Activated naive CD8-positive, alpha-beta T cell treated with anti-CD3 and anti-CD28 coated beads for 36 hours (primary cell): ENCODE measurements at regions not wholly inside any gene's neighbourhood (a gene's known extent, or its start where the extent isn't known, plus 50 kb on each side); places are given as distances from the start of the nearest gene placed in this dataset.
"Not testable (repeated sequence)": the region's sequence is repeated elsewhere in the genome, so short reads cannot be mapped to it uniquely, and the experiment has no call there.

ENCODE experiments used
- DNase-seq: peaks from one replicate; pipeline ENCODE4 v3.0.0; 2021
- H3K27ac Mint-ChIP-seq: one replicate; pipeline ENCODE4 v1.8.0; 2022; ENCODE audit warnings: mild to moderate bottlenecking, moderate library complexity, mixed read lengths
- H3K27me3 Mint-ChIP-seq: one replicate; pipeline ENCODE4 v1.8.0; 2022; ENCODE audit warnings: mild to moderate bottlenecking, mixed read lengths
- H3K36me3 Mint-ChIP-seq: one replicate; pipeline ENCODE4 v1.8.0; 2021; ENCODE audit warnings: mild to moderate bottlenecking, mixed read lengths
- H3K4me1 Mint-ChIP-seq: one replicate; pipeline ENCODE4 v1.8.0; 2021; ENCODE audit warnings: mixed read lengths
- H3K4me3 Mint-ChIP-seq: one replicate; pipeline ENCODE4 v1.8.0; 2022; ENCODE audit warnings: mild to moderate bottlenecking, moderate library complexity, mixed read lengths
- H3K9me3 Mint-ChIP-seq: one replicate; pipeline ENCODE4 v1.8.0; 2022; ENCODE audit warnings: mixed read lengths

- Mint-ChIP-seq H3K4me1 (no peaks in the 10 kb centered on the region), H3K9me3 (peaks cover 8% of the 10 kb centered on the region), H3K27me3 (peaks cover 14% of the 10 kb centered on the region), H3K36me3 (no peaks in the 10 kb centered on the region), H3K27ac (no peak overlapping the region), H3K4me3 (no peak overlapping the region)
- no peak for DNase-seq
Measured at GRCh38 chr1:241447031-241447644, 72.4 kb downstream of the FH start.

- H3K9me3 Mint-ChIP-seq: peaks cover 8% of the 10 kb centered on the region
- H3K4me1 Mint-ChIP-seq: no peaks in the 10 kb centered on the region
- H3K27me3 Mint-ChIP-seq: peaks cover 21% of the 10 kb centered on the region
- no peak overlapping the region for H3K27ac Mint-ChIP-seq
- H3K36me3 Mint-ChIP-seq: no peaks in the 10 kb centered on the region
- no peak overlapping the region for H3K4me3 Mint-ChIP-seq
- no peak for DNase-seq
Measured at GRCh38 chr1:241444836-241445235, 74.7 kb downstream of the FH start.

- no peak overlapping the region for H3K4me3 Mint-ChIP-seq
- no peaks in the 10 kb centered on the region for H3K36me3 Mint-ChIP-seq
- DNase-seq: no peak
- H3K9me3 Mint-ChIP-seq: peaks cover 8% of the 10 kb centered on the region
- peaks cover 24% of the 10 kb centered on the region for H3K27me3 Mint-ChIP-seq
- no peaks in the 10 kb centered on the region for H3K4me1 Mint-ChIP-seq
- no peak overlapping the region for H3K27ac Mint-ChIP-seq
Measured at GRCh38 chr1:241443561-241443960, 76.0 kb downstream of the FH start.

- no peak overlapping the region for H3K4me3 Mint-ChIP-seq
- peaks cover 8% of the 10 kb centered on the region for H3K9me3 Mint-ChIP-seq
- no peak for DNase-seq
- peaks cover 24% of the 10 kb centered on the region for H3K27me3 Mint-ChIP-seq
- no peaks in the 10 kb centered on the region for H3K4me1 Mint-ChIP-seq
- no peak overlapping the region for H3K27ac Mint-ChIP-seq
- H3K36me3 Mint-ChIP-seq: no peaks in the 10 kb centered on the region
Measured at GRCh38 chr1:241442686-241443085, 76.9 kb downstream of the FH start.

- Mint-ChIP-seq H3K4me1 (no peaks in the 10 kb centered on the region), H3K36me3 (no peaks in the 10 kb centered on the region), H3K9me3 (peaks cover 8% of the 10 kb centered on the region), H3K27ac (no peak overlapping the region), H3K4me3 (no peak overlapping the region), H3K27me3 (peaks cover 24% of the 10 kb centered on the region)
- DNase-seq: no peak
Measured at GRCh38 chr1:241440904-241441303, 78.7 kb downstream of the FH start.

GRCh38 chr1:241438686-241439085 lies 80.9 kb downstream of the FH start:
- not testable (repeated sequence) for H3K4me1 Mint-ChIP-seq, H3K27ac Mint-ChIP-seq, H3K4me3 Mint-ChIP-seq, H3K36me3 Mint-ChIP-seq, DNase-seq, H3K9me3 Mint-ChIP-seq
- peaks cover 19% of the 10 kb centered on the region for H3K27me3 Mint-ChIP-seq

- Mint-ChIP-seq H3K27me3 (peaks cover 33% of the 10 kb centered on the region), H3K4me1 (no peaks in the 10 kb centered on the region), H3K9me3 (no peaks in the 10 kb centered on the region), H3K27ac (no peak overlapping the region), H3K4me3 (no peak overlapping the region), H3K36me3 (no peaks in the 10 kb centered on the region)
- no peak for DNase-seq
Measured at GRCh38 chr1:241432241-241432640, 75.2 kb upstream of the RGS7 start.

- not testable (repeated sequence) for H3K36me3 Mint-ChIP-seq, H3K4me3 Mint-ChIP-seq, H3K9me3 Mint-ChIP-seq, H3K27ac Mint-ChIP-seq, DNase-seq, H3K4me1 Mint-ChIP-seq
- peaks cover 83% of the 10 kb centered on the region for H3K27me3 Mint-ChIP-seq
Measured at GRCh38 chr1:241425091-241425490, 68.1 kb upstream of the RGS7 start.

GRCh38 chr1:241424480-241424971 lies 67.5 kb upstream of the RGS7 start:
- Mint-ChIP-seq H3K4me3 (no peak overlapping the region), H3K4me1 (peaks cover 3% of the 10 kb centered on the region), H3K9me3 (peaks cover 2% of the 10 kb centered on the region), H3K27me3 (peaks cover 78% of the 10 kb centered on the region), H3K36me3 (no peaks in the 10 kb centered on the region), H3K27ac (no peak overlapping the region)
- no peak for DNase-seq

- Mint-ChIP-seq H3K36me3 (no peaks in the 10 kb centered on the region), H3K4me3 (no peak overlapping the region), H3K27ac (no peak overlapping the region), H3K4me1 (peaks cover 3% of the 10 kb centered on the region), H3K9me3 (peaks cover 2% of the 10 kb centered on the region), H3K27me3 (peaks cover 71% of the 10 kb centered on the region)
- DNase-seq: peak; percentile 35
Measured at GRCh38 chr1:241423541-241424479, 66.8 kb upstream of the RGS7 start.

- no peak overlapping the region for H3K4me3 Mint-ChIP-seq
- peaks cover 2% of the 10 kb centered on the region for H3K9me3 Mint-ChIP-seq
- H3K4me1 Mint-ChIP-seq: peaks cover 3% of the 10 kb centered on the region
- H3K27ac Mint-ChIP-seq: no peak overlapping the region
- H3K27me3 Mint-ChIP-seq: peaks cover 63% of the 10 kb centered on the region
- no peak for DNase-seq
- H3K36me3 Mint-ChIP-seq: no peaks in the 10 kb centered on the region
Measured at GRCh38 chr1:241422470-241422869, 65.5 kb upstream of the RGS7 start.

- no peak for DNase-seq
- Mint-ChIP-seq H3K27me3 (peaks cover 44% of the 10 kb centered on the region), H3K4me1 (peaks cover 3% of the 10 kb centered on the region), H3K36me3 (no peaks in the 10 kb centered on the region), H3K27ac (no peak overlapping the region), H3K4me3 (no peak overlapping the region), H3K9me3 (no peaks in the 10 kb centered on the region)
Measured at GRCh38 chr1:241419986-241420385, 63.0 kb upstream of the RGS7 start.

GRCh38 chr1:241417258-241417657 lies 60.3 kb upstream of the RGS7 start:
- H3K36me3 Mint-ChIP-seq: no peaks in the 10 kb centered on the region
- H3K27ac Mint-ChIP-seq: no peak overlapping the region
- no peaks in the 10 kb centered on the region for H3K4me1 Mint-ChIP-seq
- no peak overlapping the region for H3K4me3 Mint-ChIP-seq
- peaks cover 34% of the 10 kb centered on the region for H3K27me3 Mint-ChIP-seq
- no peak for DNase-seq
- no peaks in the 10 kb centered on the region for H3K9me3 Mint-ChIP-seq

GRCh38 chr1:241413974-241414373 lies 57.0 kb upstream of the RGS7 start:
- Mint-ChIP-seq H3K27ac (no peak overlapping the region), H3K9me3 (no peaks in the 10 kb centered on the region), H3K4me3 (no peak overlapping the region), H3K27me3 (peaks cover 29% of the 10 kb centered on the region), H3K4me1 (no peaks in the 10 kb centered on the region), H3K36me3 (no peaks in the 10 kb centered on the region)
- DNase-seq: no peak

- Mint-ChIP-seq H3K4me3 (no peak overlapping the region), H3K9me3 (no peaks in the 10 kb centered on the region), H3K4me1 (no peaks in the 10 kb centered on the region), H3K27me3 (peaks cover 31% of the 10 kb centered on the region), H3K36me3 (no peaks in the 10 kb centered on the region), H3K27ac (no peak overlapping the region)
- no peak for DNase-seq
Measured at GRCh38 chr1:241413386-241413785, 56.4 kb upstream of the RGS7 start.

- Mint-ChIP-seq H3K9me3 (no peaks in the 10 kb centered on the region), H3K27ac (no peak overlapping the region), H3K27me3 (peaks cover 27% of the 10 kb centered on the region), H3K4me1 (no peaks in the 10 kb centered on the region), H3K4me3 (no peak overlapping the region), H3K36me3 (no peaks in the 10 kb centered on the region)
- no peak for DNase-seq
Measured at GRCh38 chr1:241412646-241413045, 55.6 kb upstream of the RGS7 start.
